Ascending aorta (tissue), 2 donors: ENCODE measurements at regions not wholly inside any gene's neighbourhood (a gene's known extent, or its start where the extent isn't known, plus 50 kb on each side); places are given as distances from the start of the nearest gene placed in this dataset.

Source experiments
- DNase-seq, 2 donors: peaks; one replicate each; pipeline ENCODE4 v3.0.0-alpha.2; 2019; ENCODE audit warnings: low spot score in 2 of 2
- H3K27ac ChIP-seq, 2 donors: fragments of 200-600 bp; sonication (generic); one replicate each; pipeline ENCODE4 v1.5.1; 2016 to 2017; ENCODE audit warnings: mild to moderate bottlenecking in 1 of 2
- H3K27me3 ChIP-seq: fragments of 200-600 bp; sonication (generic); one replicate; pipeline ENCODE4 v1.5.1; 2017
- H3K36me3 ChIP-seq, 2 donors: fragments of 200-600 bp; sonication (generic); one replicate each; pipeline ENCODE4 v1.5.1; 2016
- H3K4me1 ChIP-seq, 2 donors: fragments of 200-600 bp; sonication (generic); one replicate each; pipeline ENCODE4 v1.5.1; 2016 to 2017; ENCODE audit warnings: mild to moderate bottlenecking in 1 of 2
- H3K4me3 ChIP-seq, 2 donors: fragments of 200-600 bp; sonication (generic); one replicate each; pipeline ENCODE4 v1.5.1; 2016 to 2017; ENCODE audit warnings: mild to moderate bottlenecking in 1 of 2
- H3K9me3 ChIP-seq, 2 donors: fragments of 200-600 bp; sonication (generic); one replicate each; pipeline ENCODE4 v1.5.1; 2016
- intact Hi-C: fragments of 100-400 bp; cut with DNase I; formaldehyde crosslinking; loops from one replicate; pipeline ENCODE4 v1.15.1; 2023
- TF ChIP-seq, protein P1 (sequence below), 3 experiments: fragments of 200-600 bp in 2 of 3; fragments of 450-650 bp in 1 of 3; sonication (generic) in 2 of 3; IDR thresholded peaks; one replicate each; pipeline ENCODE4 v1.5.1; 2016 to 2019; ENCODE audit warnings: antibody characterized with exemption in 3 of 3, mild to moderate bottlenecking in 1 of 3, moderate library complexity in 1 of 3

GRCh38 chr2:126793885-126794613 is 104.6 kb upstream of the TEX51 start:
- Histone ChIP-seq H3K9me3 (no peaks in the 10 kb centered on the region), H3K36me3 (no peaks in the 10 kb centered on the region), H3K4me3 (no peak overlapping the region), H3K27me3 (no peaks in the 10 kb centered on the region), H3K27ac (no peak overlapping the region), H3K4me1 (no peaks in the 10 kb centered on the region)
- peak in 1 of 2 donors; percentile 11 for DNase-seq
- intact Hi-C loops = no loop called here
- TF ChIP-seq, protein P1, sequence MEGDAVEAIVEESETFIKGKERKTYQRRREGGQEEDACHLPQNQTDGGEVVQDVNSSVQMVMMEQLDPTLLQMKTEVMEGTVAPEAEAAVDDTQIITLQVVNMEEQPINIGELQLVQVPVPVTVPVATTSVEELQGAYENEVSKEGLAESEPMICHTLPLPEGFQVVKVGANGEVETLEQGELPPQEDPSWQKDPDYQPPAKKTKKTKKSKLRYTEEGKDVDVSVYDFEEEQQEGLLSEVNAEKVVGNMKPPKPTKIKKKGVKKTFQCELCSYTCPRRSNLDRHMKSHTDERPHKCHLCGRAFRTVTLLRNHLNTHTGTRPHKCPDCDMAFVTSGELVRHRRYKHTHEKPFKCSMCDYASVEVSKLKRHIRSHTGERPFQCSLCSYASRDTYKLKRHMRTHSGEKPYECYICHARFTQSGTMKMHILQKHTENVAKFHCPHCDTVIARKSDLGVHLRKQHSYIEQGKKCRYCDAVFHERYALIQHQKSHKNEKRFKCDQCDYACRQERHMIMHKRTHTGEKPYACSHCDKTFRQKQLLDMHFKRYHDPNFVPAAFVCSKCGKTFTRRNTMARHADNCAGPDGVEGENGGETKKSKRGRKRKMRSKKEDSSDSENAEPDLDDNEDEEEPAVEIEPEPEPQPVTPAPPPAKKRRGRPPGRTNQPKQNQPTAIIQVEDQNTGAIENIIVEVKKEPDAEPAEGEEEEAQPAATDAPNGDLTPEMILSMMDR (IDR thresholded peaks at IDR 0.05) = no peak

DNA sequence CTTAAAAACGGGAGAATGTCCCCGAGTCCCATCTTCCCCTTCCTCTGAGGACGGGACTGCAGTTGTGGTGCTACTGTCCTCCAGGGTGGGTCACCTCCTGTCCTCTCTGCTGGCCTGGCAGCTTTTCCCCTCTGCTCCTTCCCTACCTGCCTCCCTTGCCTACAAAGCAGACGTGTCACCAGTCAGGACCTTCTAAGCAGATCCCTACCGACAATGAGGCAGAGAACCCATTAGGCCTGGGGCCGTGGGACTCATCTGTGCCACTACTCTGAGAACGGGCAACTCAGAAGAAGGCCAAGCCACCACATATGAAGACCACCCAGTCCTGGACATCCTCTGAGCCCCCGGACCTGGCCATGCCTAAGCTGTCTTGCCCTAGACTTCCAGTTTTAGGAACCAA is 103.0 kb upstream of the TEX51 start:
- intact Hi-C loops = no loop called here
- no peak for DNase-seq
- TF ChIP-seq, protein P1 (IDR thresholded peaks at IDR 0.05) = no peak

DNA sequence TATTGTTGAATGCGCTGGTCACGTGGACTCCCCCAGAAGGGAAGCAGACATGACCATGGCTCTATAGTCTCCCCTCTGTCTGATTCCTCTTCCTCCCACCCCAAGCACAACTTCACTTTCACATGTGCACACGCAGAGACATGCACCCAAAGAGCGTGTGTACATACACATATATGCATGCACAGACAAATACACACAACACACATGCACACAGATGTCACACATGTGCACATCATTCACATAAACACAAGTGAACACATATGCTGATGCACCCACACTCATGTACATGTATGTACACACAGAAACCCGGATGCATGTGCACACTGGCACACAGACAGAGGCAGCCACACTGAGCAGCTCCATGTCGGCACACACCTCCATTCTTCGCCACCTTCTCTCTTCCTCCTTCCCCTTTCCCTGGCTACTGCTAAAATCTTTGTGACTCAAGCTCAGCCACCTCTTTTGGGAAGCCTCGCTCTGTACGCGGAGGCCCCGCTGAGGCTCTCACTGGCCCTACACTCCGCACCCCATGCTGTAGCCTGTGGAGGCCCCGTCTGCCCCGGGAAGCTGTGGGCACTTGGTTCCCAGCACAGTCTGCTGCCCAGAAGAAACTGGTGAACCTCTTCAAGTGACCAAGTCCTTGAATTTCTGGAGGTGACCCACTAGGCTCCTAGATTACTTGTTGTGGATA is 101.6 kb upstream of the TEX51 start:
- Histone ChIP-seq H3K27ac (no peak overlapping the region), H3K4me1 (no peaks in the 10 kb centered on the region), H3K4me3 (no peak overlapping the region), H3K9me3 (no peaks in the 10 kb centered on the region), H3K36me3 (no peaks in the 10 kb centered on the region), H3K27me3 (no peaks in the 10 kb centered on the region)
- DNase-seq = no peak
- TF ChIP-seq, protein P1 (IDR thresholded peaks at IDR 0.05) = no peak
- intact Hi-C loops = no loop called here

More for the DNA sequence above, 103.0 kb upstream of the TEX51 start:
- Histone ChIP-seq H3K36me3 (no peaks in the 10 kb centered on the region), H3K4me1 (no peaks in the 10 kb centered on the region), H3K27me3 (no peaks in the 10 kb centered on the region), H3K4me3 (no peak overlapping the region), H3K27ac (no peak overlapping the region), H3K9me3 (no peaks in the 10 kb centered on the region)

GRCh38 chr2:126797622-126798275 is 100.9 kb upstream of the TEX51 start:
- Histone ChIP-seq H3K9me3 (no peaks in the 10 kb centered on the region), H3K36me3 (no peaks in the 10 kb centered on the region), H3K27me3 (no peaks in the 10 kb centered on the region), H3K4me3 (no peak overlapping the region), H3K4me1 (no peaks in the 10 kb centered on the region), H3K27ac (no peak overlapping the region)
- DNase-seq = no peak
- TF ChIP-seq, protein P1 (IDR thresholded peaks at IDR 0.05) = no peak
- intact Hi-C loops = no loop called here

DNA sequence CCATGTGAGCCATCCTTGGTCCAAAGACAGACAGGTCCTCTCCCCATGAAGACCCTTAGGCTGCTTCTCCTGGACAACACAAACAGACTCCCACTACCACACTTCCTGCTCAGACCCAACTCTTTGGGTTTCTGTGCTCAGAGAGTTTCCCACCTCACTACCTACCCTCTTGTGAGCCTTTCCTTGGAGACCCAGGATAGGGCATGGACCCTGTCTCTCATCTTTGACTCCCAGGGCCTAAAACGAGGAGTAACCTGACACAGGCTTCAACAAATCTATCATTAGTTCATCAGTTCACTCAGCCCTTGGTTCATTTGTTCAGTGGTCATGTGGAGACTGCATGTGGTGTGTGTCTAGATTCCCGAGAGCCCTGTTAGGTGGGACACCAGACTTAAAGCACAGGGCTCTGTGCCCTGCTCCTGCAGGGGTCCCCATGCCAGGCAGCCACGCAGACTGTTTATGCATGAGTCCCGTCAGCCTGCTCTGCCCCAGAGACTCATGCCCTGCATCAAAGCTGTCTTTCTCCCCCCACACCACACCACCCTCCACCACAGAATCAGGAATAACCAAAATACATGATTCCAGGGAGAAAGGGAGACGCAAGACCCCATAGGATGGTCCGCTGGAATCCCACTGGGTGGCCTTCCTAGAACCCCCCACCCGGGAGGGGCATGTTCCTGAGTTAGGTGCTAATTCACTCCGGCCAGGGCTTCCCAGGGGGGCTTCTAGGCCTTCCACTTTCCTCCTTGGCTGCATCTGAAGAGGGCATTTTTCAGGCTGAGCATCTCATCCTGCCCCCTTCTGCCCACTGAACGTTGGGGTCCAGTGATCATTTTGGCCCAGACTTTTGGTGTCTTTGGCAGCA is 100.2 kb upstream of the TEX51 start:
- no peak for DNase-seq

More for the DNA sequence above, 100.2 kb upstream of the TEX51 start:
- H3K27me3 ChIP-seq = no peaks in the 10 kb centered on the region
- TF ChIP-seq, protein P1 (IDR thresholded peaks at IDR 0.05) = no peak
- H3K4me3 ChIP-seq = no peak overlapping the region
- intact Hi-C loops = no loop called here
- no peaks in the 10 kb centered on the region for H3K9me3 ChIP-seq
- H3K4me1 ChIP-seq = no peaks in the 10 kb centered on the region
- no peak overlapping the region for H3K27ac ChIP-seq
- H3K36me3 ChIP-seq = no peaks in the 10 kb centered on the region
